Neural cell (in vitro differentiated cells): ENCODE measurements at regions not wholly inside any gene's neighbourhood (a gene's known extent, or its start where the extent isn't known, plus 50 kb on each side); places are given as distances from the start of the nearest gene placed in this dataset.

Source experiments
- H2AFZ ChIP-seq: fragments of 200-600, 300-800 bp; sonication (generic), shearing (Covaris generic); 2 replicates; pipeline ENCODE4 v1.6.0; 2014; ENCODE audit warnings: low read depth, mild to moderate bottlenecking, antibody characterized with exemption, low read length, moderate library complexity
- H3F3A ChIP-seq: fragments of 200-600 bp; shearing (Covaris generic); 2 replicates; pipeline ENCODE4 v1.6.1; 2016; ENCODE audit warnings: mild to moderate bottlenecking, moderate library complexity, mixed read lengths, antibody characterized with exemption, low read length; ENCODE audit not compliant: insufficient read depth, poor library complexity, severe bottlenecking
- H3K27ac ChIP-seq: fragments of 200-600, 300-800 bp; sonication (generic), shearing (Covaris generic); 2 replicates; pipeline ENCODE4 v1.5.1; 2014; ENCODE audit warnings: mild to moderate bottlenecking, low read length, moderate library complexity
- H3K27me3 ChIP-seq: fragments of 300-800, 200-600 bp; sonication (generic), shearing (Covaris generic); 2 replicates; pipeline ENCODE4 v1.6.0; 2014; ENCODE audit warnings: mild to moderate bottlenecking, low read depth, low read length, moderate library complexity; ENCODE audit not compliant: insufficient read depth
- H3K36me3 ChIP-seq: fragments of 300-800, 200-600 bp; sonication (generic), shearing (Covaris generic); 2 replicates; pipeline ENCODE4 v1.5.1; 2014; ENCODE audit warnings: mild to moderate bottlenecking, antibody characterized with exemption, low read length, moderate library complexity; ENCODE audit not compliant: insufficient read depth
- H3K4me2 ChIP-seq: fragments of 300-800, 200-600 bp; sonication (generic), shearing (Covaris generic); 2 replicates; pipeline ENCODE4 v1.6.0; 2014; ENCODE audit warnings: mild to moderate bottlenecking, low read length
- H3K4me3 ChIP-seq: fragments of 300-800, 200-600 bp; sonication (generic), shearing (Covaris generic); 2 replicates; pipeline ENCODE4 v1.5.1; 2014; ENCODE audit warnings: mild to moderate bottlenecking, low read length, moderate library complexity
- H3K79me2 ChIP-seq: fragments of 200-600 bp; shearing (Covaris generic); replicated peaks from 2 replicates; pipeline ENCODE4 v1.6.0; 2014; ENCODE audit warnings: mild to moderate bottlenecking, low read length, moderate library complexity; ENCODE audit not compliant: insufficient read depth
- H3K9ac ChIP-seq: fragments of 300-800, 200-600 bp; sonication (generic), shearing (Covaris generic); 2 replicates; pipeline ENCODE4 v1.6.1; 2016; ENCODE audit warnings: mild to moderate bottlenecking, low read length, mixed read lengths
- H3K9me2 ChIP-seq: fragments of 200-600 bp; shearing (Covaris generic); 2 replicates; pipeline ENCODE4 v1.6.1; 2016; ENCODE audit warnings: mild to moderate bottlenecking, low read length, mixed read lengths; ENCODE audit not compliant: insufficient read depth
- H3K9me3 ChIP-seq: fragments of 200-600, 300-800 bp; sonication (generic), shearing (Covaris generic); 2 replicates; pipeline ENCODE4 v1.6.1; 2016; ENCODE audit warnings: mild to moderate bottlenecking, mixed run types, low read length, moderate library complexity, mixed read lengths
- H4K20me1 ChIP-seq: fragments of 200-600 bp; shearing (Covaris generic); 2 replicates; pipeline ENCODE4 v1.6.1; 2016; ENCODE audit warnings: mild to moderate bottlenecking, mixed run types; ENCODE audit not compliant: insufficient read depth
- CTCF ChIP-seq: fragments of 450-650 bp; IDR thresholded peaks from 2 replicates; pipeline ENCODE4 v1.5.1; 2014; ENCODE audit warnings: antibody characterized with exemption, mild to moderate bottlenecking, moderate library complexity; ENCODE audit not compliant: poor library complexity, severe bottlenecking
- EP300 ChIP-seq: fragments of 450-650 bp; conservative IDR thresholded peaks from 2 replicates; pipeline ENCODE4 v1.6.1; 2014; ENCODE audit warnings: antibody characterized with exemption, mild to moderate bottlenecking, moderate library complexity; ENCODE audit not compliant: poor library complexity, severe bottlenecking
- EZH2 ChIP-seq: fragments of 200-600, 300-800 bp; shearing (Covaris generic), sonication (generic); IDR thresholded peaks from 2 replicates; pipeline ENCODE4 v1.6.1; 2014; ENCODE audit warnings: antibody characterized with exemption, low read length, borderline replicate concordance, mild to moderate bottlenecking; ENCODE audit not compliant: insufficient read depth, poor library complexity, severe bottlenecking
- MXI1 ChIP-seq: fragments of 450-650 bp; conservative IDR thresholded peaks from 2 replicates; pipeline ENCODE4 v1.6.1; 2014; ENCODE audit warnings: antibody characterized with exemption, mild to moderate bottlenecking; ENCODE audit not compliant: poor library complexity, severe bottlenecking
- POLR2AphosphoS5 ChIP-seq: IDR thresholded peaks from 2 replicates; pipeline ENCODE4 v1.6.1; 2012
- RAD21 ChIP-seq: fragments of 450-650 bp; conservative IDR thresholded peaks from 2 replicates; pipeline ENCODE4 v1.6.1; 2014; ENCODE audit warnings: antibody characterized with exemption, mild to moderate bottlenecking, moderate library complexity
- REST ChIP-seq: IDR thresholded peaks from 2 replicates; pipeline ENCODE4 v1.6.1; 2012; ENCODE audit warnings: borderline replicate concordance
- SMC3 ChIP-seq: fragments of 450-650 bp; conservative IDR thresholded peaks from 2 replicates; pipeline ENCODE4 v1.6.1; 2014; ENCODE audit warnings: antibody characterized with exemption, mild to moderate bottlenecking, moderate library complexity; ENCODE audit not compliant: poor library complexity
- TAF1 ChIP-seq: IDR thresholded peaks from 2 replicates; pipeline ENCODE4 v1.6.1; 2012; ENCODE audit warnings: low read depth

- no peaks in the 10 kb centered on the region for H4K20me1 ChIP-seq
- H3K36me3 ChIP-seq: no peaks in the 10 kb centered on the region
- H3K4me3 ChIP-seq: no peak overlapping the region
- H2AFZ ChIP-seq: no peak overlapping the region
- no peaks in the 10 kb centered on the region for H3K27me3 ChIP-seq
- H3K27ac ChIP-seq: no peak overlapping the region
- H3K9me3 ChIP-seq: no peaks in the 10 kb centered on the region
- H3K9me2 ChIP-seq: no peaks in the 10 kb centered on the region
- H3K79me2 ChIP-seq: no peaks in the 10 kb centered on the region
- TF ChIP-seq RAD21 (no peak), POLR2AphosphoS5 (no peak), CTCF (no peak), EZH2 (no peak), MXI1 (no peak), REST (no peak), SMC3 (no peak), EP300 (no peak), TAF1 (no peak)
- H3K9ac ChIP-seq: no peak overlapping the region
- H3K4me2 ChIP-seq: no peak overlapping the region
- no peaks in the 10 kb centered on the region for H3F3A ChIP-seq
Measured at GRCh38 chr1:212537610-212538009, 71.0 kb upstream of the ATF3 start.

GRCh38 chr1:212539737-212540430 is 68.7 kb upstream of the ATF3 start:
- Histone ChIP-seq H4K20me1 (no peaks in the 10 kb centered on the region), H3F3A (no peaks in the 10 kb centered on the region), H3K9me2 (no peaks in the 10 kb centered on the region), H3K79me2 (no peaks in the 10 kb centered on the region), H3K9ac (no peak overlapping the region), H3K27ac (no peak overlapping the region), H3K9me3 (no peaks in the 10 kb centered on the region), H3K4me3 (no peak overlapping the region), H2AFZ (no peak overlapping the region), H3K36me3 (no peaks in the 10 kb centered on the region), H3K27me3 (no peaks in the 10 kb centered on the region), H3K4me2 (no peak overlapping the region)
- TF ChIP-seq RAD21 (no peak), EP300 (no peak), REST (no peak), MXI1 (no peak), SMC3 (no peak), EZH2 (no peak), POLR2AphosphoS5 (no peak), CTCF (no peak), TAF1 (no peak)
